Femur (tissue), 1 donor: ENCODE measurements at regions not wholly inside any gene's neighbourhood (a gene's known extent, or its start where the extent isn't known, plus 50 kb on each side); places are given as distances from the start of the nearest gene placed in this dataset.

Experiments
- DNase-seq: peaks from one replicate; pipeline ENCODE4 v3.0.0-alpha.2; 2017

DNA sequence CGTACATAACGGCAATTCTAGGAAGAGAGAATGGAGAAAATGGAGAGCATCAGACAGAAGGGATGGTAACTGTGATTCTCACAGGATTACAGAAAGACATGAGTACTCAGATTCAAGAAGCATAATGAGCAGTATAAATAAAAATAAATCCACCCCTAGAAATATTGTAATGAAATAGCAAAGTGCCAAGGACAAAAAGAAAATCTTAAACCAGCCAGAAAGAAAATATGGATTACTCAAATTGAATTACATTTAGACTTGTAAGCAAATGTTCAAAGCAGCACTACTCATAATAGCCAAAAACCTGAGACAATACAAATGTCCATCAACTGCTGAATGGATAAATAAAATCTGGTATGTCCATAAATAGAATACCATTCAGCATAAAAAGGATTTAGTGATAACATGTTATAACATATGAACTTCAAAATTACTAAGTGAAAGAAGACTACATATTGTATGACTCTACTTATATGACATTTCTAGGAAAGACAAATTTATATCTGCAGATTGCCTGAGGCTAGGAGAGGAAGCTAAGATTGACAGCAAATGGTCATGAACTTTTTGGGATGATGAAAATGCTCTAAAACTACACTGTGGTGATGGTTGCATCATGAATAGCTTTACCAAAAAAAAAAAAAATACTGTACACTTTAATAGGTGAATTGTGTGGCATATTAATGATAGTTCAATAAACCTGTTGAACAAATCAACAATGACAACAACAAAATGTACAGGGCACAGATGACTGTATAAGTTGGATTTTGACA is 63.4 kb upstream of the SPTBN1 start:
- DNase-seq: no peak

DNA sequence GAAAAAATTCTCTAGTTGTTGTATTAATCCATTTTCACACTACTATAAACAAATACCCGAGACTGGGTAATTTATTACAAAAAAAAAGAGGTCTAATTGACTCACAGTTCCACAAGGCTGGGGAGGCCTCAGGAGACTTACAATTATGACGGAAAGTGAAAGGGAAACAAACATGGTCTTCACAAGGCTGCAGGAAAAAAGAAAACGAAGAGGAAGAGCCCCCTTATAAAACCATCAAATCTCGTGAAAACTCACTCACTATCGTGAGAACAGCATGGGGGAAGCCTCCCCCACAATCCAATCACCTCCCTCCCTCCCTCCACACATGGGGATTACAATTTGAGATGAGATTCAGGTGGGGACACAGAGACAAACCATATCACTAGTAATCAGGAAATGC is 61.7 kb upstream of the SPTBN1 start:
- DNase-seq: no peak

DNA sequence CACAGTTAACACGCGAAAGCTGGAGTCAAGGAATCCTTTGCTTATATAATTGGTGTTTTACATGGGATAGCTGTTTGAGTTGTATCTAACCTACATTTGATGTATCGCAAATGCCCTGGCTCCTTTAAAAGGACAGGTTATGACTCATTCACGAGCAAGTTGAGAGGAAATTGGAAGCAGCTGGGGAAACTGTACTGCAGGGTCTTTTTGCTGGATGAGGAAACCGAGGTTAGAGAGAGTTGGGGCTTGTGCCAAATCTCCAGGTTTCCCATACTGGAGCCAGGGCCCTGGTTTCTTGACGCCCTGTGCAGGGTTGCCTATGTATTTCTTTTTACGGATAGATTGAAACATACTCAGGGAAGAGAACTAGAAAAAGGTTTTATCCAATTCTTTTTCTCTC is 60.0 kb upstream of the SPTBN1 start:
- no peak for DNase-seq

DNA sequence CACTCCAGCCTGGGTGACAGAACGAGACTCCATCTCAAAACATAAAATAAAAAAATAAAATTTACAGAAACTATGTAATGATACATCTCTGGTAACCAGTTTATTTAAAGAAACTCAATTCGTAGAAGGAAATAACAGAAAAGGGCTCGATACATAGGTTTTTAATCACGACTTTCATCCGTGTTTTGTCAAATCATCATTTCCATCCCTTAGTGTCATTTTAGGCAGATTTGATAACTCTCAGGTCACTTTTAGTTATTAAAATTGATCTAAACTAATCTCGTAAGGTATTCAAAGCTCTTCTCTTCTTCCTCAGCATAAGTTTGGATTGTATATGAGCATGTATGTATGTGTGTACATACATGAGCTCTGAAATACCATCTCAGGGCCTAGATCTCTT is 59.3 kb upstream of the SPTBN1 start:
- DNase-seq: no peak

DNA sequence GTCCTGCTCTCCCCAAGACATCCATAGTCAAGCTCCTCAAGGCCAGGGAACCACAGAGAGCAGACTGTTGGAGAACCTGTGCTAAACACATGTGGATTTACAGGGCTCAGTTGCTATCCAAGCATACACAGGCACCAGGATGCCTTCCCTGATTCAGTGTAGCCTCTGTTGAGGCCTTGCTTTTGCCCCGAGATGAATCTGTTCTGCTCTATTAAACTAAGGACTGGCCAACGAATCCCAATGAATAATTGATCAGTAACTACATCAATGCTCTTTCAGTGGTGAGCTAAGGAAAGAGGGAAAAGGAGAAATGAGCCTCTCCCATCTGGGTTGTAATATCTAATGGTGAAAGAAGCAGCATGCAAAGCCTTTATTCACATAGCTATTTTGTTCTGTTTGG is 58.7 kb upstream of the SPTBN1 start:
- no peak for DNase-seq

DNA sequence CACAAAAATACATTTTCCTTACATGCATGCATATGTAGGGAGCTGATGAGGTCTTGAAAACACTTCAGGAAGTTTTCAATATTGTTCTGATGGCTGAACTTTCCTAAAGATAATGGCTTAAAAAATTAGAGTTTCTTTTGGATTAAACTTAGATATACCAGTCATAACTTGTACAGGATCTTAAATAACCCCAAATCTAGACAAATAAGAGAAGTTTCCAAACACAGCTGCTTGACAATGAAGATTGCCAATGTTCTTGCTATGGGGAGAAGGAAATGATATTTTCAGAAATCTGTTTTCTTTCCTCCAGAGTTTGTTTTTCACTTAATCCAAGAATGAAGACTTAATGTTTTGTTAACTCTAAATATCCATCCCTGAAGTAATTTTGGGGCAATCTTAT is 54.6 kb upstream of the SPTBN1 start:
- no peak for DNase-seq

DNA sequence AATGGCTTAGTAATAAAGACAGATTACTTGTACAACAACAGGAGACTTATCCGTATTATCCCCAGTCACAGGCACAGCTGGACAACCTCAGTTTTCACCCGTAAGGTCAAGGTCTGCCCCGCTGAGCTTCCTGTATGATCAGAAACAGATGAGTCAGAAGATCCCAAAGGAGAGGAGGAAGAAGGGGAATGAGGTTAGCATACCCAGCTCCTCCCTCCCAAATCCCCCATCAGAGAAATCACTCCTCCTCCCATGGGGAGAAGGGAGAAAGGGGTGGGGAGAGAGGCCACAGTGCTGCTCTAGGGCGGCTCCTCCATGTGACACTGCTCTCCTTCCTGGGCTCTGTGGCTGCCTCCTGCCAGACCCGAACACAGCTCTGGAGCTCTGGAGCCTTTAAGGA is 53.8 kb upstream of the SPTBN1 start:
- no peak for DNase-seq

DNA sequence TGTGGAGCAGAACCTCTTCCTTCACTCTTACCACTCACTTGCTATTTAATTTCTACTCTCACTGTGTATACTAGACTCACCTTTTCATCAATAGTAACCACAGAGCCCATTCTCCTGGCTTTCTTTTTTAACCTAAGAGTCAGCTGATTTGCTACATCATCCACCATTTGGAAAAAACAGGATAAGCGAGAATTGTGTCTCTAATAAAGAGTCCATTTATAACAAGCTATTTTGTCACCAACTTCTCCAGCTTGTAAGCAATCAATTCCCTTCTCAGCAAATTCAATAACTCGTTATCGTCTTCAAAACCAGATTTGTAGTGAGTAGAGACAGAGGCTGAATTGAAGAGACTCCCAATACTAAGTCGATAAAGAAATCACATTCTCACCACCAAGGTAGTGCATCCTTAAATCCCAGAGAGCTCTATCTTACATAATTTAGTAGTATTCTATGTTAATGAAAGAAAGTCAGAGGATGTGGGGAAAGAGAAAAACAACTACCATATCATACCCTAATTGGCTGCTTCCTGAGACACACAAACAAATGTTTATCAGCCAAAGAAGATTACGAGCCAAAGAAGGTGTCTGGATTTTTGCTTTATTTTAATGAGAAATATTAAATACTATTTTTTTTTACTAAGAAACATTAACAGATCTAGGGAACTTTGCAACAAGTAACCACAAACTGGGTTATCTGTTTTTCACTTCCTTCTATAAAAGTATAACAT is 52.5 kb upstream of the SPTBN1 start:
- no peak for DNase-seq

DNA sequence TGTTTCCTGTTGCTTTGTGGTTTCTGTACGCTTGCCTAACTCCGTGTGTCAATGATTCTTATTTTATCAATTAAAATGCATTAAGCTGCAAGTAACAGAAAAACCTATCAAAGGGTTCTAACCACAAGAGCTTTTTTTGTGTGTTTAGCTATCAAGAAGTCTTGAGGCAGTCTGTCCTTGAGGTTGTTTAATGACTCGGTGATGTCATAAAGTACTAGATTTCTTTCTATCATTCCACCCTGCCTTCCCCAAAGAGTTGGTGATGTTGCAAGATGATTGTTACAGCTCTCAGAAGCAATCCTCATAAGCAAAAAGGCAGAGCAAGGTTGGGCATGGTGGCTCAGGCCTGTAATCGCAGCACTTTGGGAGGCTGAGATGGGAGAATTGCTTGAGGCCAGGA is 51.9 kb upstream of the SPTBN1 start:
- DNase-seq: no peak

DNA sequence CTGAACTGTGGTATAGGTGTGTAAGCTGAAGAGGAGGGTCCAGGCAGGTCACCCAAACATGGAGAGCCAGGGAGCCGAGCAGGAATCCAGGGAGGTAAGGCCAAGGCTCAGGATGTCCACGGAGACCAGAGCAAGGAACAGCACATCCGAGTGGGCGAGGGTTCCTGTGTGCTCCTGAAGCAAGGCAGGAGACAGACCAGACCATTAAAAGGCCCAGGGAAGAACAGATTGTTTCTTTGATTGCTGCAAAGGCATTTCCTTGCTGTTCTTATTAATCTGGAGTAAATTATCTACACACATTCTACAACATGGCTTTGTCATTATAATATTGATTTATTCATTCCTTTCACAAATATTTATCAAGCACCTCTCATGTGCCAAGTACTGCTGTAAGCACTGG is 50.1 kb upstream of the SPTBN1 start:
- no peak for DNase-seq
